Heart left ventricle (tissue), 13 donors: ENCODE measurements at regions not wholly inside any gene's neighbourhood (a gene's known extent, or its start where the extent isn't known, plus 50 kb on each side); places are given as distances from the start of the nearest gene placed in this dataset.

Experiments
- POLR2A ChIP-seq, 2 donors: fragments of 450-650 bp; IDR thresholded peaks; one replicate each; pipeline ENCODE4 v1.6.1; 2017; ENCODE audit warnings: antibody characterized with exemption in 2 of 2, mild to moderate bottlenecking in 2 of 2, moderate library complexity in 2 of 2
- TF ChIP-seq, protein P1 (sequence below), 12 donors: fragments of 200-600 bp; sonication (generic) in 4 of 12; IDR thresholded peaks; one replicate each; pipeline versions ENCODE4 v1.5.0 to v1.8.0; 2018 to 2022; ENCODE audit warnings: antibody characterized with exemption in 12 of 12, mild to moderate bottlenecking in 5 of 12
- donor health status: ischemic (EF 13 %, LVEDD 7.1; RV severe dilation, severe dysfunction).
- donor health status: DM: no; HTN: yes; CAD: no.
- donor health status: DM: no; HTN: no; CAD: no.
- donor health status: ischemic (EF 25% LVEDD 6.9; RV normal size, moderate dysfunction).
- donor health status: ischemic (EF 25% LVEDD 5.7; RV mildly dilated, moderate dysfunction).
- donor health status: ischemic (EF 35%, LVEDD 5.7; RV mildly dilated, moderate dysfunction).
- donor health status: nonischemic (EF 11% LVEDD 7.7; RV severe dilation, severe dysfunction).
- donor health status: DM: yes; HTN: yes; CAD: no.
- donor health status: PGD.
- donor health status: ischemic (EF 29% LVEDD 5.4; RV normal size, mild dysfunction).
- donor health status: nonischemic (EF 23%, LVEDD 6.1; RV moderate dilation, normal function).

- TF ChIP-seq POLR2A (IDR thresholded peaks at IDR 0.05): no peak
- TF ChIP-seq, protein P1, sequence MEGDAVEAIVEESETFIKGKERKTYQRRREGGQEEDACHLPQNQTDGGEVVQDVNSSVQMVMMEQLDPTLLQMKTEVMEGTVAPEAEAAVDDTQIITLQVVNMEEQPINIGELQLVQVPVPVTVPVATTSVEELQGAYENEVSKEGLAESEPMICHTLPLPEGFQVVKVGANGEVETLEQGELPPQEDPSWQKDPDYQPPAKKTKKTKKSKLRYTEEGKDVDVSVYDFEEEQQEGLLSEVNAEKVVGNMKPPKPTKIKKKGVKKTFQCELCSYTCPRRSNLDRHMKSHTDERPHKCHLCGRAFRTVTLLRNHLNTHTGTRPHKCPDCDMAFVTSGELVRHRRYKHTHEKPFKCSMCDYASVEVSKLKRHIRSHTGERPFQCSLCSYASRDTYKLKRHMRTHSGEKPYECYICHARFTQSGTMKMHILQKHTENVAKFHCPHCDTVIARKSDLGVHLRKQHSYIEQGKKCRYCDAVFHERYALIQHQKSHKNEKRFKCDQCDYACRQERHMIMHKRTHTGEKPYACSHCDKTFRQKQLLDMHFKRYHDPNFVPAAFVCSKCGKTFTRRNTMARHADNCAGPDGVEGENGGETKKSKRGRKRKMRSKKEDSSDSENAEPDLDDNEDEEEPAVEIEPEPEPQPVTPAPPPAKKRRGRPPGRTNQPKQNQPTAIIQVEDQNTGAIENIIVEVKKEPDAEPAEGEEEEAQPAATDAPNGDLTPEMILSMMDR (IDR thresholded peaks at IDR 0.05): no peak
Observed at GRCh38 chr2:88949336-88949735, 257.9 kb downstream of the RPIA start.
